K562 (cell line): ENCODE measurements at regions not wholly inside any gene's neighbourhood (a gene's known extent, or its start where the extent isn't known, plus 50 kb on each side); places are given as distances from the start of the nearest gene placed in this dataset.

ENCODE experiments used
- BHLHE40 ChIP-seq: IDR thresholded peaks from 2 replicates; pipeline ENCODE4 v1.6.1; 2011; ENCODE audit warnings: low read length, improper control_type of control experiment
- GABPA ChIP-seq: fragments of 200-800 bp; sonication (Bioruptor generic); conservative IDR thresholded peaks from 2 replicates; pipeline ENCODE4 v1.6.1; 2016; ENCODE audit warnings: low read depth, missing genetic modification characterization, missing compliant biosample characterization
- JUN ChIP-seq, 2 experiments: sonication (generic) in 1 of 2; formaldehyde crosslinking in 1 of 2; IDR thresholded peaks; 2 replicates each; pipeline versions ENCODE4 v1.6.1 to v1.8.0; 2012 to 2022; ENCODE audit warnings: borderline replicate concordance in 2 of 2, mild to moderate bottlenecking in 2 of 2, improper control_type of control experiment in 1 of 2, low read depth in 1 of 2, low read length in 1 of 2, missing genetic modification reagents in 1 of 2
- NCOA2 ChIP-seq, 2 experiments: fragments of 450-650 bp; IDR thresholded peaks; 2 replicates each; pipeline ENCODE4 v1.6.1; 2018; ENCODE audit warnings: mild to moderate bottlenecking in 2 of 2, moderate library complexity in 1 of 2; ENCODE audit not compliant: partially characterized antibody in 2 of 2
- POLR2AphosphoS2 ChIP-seq: IDR thresholded peaks from 2 replicates; pipeline ENCODE4 v1.6.1; 2012; ENCODE audit warnings: low read length, improper control_type of control experiment
- SIN3B ChIP-seq: fragments of 450-650 bp; IDR thresholded peaks from 2 replicates; pipeline ENCODE4 v1.6.1; 2017; ENCODE audit warnings: low read depth, mild to moderate bottlenecking, moderate library complexity
- ZNF274 ChIP-seq: IDR thresholded peaks from 2 replicates; pipeline ENCODE4 v1.6.1; 2011; ENCODE audit warnings: low read depth, mild to moderate bottlenecking, low read length, moderate library complexity, borderline replicate concordance
- TF ChIP-seq, protein P1 (sequence below), 3 experiments: IDR thresholded peaks in 2 of 3; conservative IDR thresholded peaks in 1 of 3; 2 replicates each; pipeline ENCODE4 v1.5.1; 2011 to 2012; ENCODE audit warnings: low read length in 3 of 3, mild to moderate bottlenecking in 3 of 3, control low read depth in 2 of 3, improper control_type of control experiment in 1 of 3, inconsistent platforms in 1 of 3, low read depth in 1 of 3, mixed read lengths in 1 of 3, moderate library complexity in 1 of 3; ENCODE audit not compliant: insufficient read depth in 2 of 3
- TF ChIP-seq, protein P2 (sequence below), 3 experiments: fragments of 200-800 bp in 1 of 3; sonication (Bioruptor generic) in 1 of 3; sonication (generic) in 1 of 3; formaldehyde crosslinking in 1 of 3; IDR thresholded peaks; 2 replicates each; pipeline versions ENCODE4 v1.6.1 to v1.8.0; 2016 to 2022; ENCODE audit warnings: mild to moderate bottlenecking in 2 of 3, missing compliant biosample characterization in 2 of 3, missing genetic modification characterization in 2 of 3, missing genetic modification reagents in 1 of 3

DNA sequence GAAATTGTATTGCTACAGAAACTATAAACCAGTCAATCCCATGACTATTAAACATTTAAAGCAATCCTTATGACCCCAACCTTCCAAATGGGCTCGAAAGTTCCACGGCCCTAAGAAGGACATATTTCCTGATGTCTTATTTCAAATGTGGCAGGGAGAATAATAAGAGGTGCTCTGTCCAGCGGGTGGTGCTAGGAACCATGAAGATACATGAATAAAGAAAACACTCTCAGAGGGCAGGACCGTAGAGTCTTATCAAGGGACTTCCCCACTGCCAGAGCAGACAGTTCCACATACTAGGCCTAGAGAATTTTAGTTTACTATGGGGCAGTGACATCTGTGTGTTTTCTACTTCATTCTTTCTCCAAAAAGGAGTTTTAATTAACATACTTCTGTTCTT, 187.1 kb upstream of the PIK3C3 start:
- no peak for TF ChIP-seq GABPA
- TF ChIP-seq SIN3B, result no peak
- no peak for TF ChIP-seq JUN (IDR thresholded peaks at IDR 0.05; ENCODE audit: borderline replicate concordance, low read depth, low read length)
- no peak for TF ChIP-seq JUN (CRISPR knock-in tag; IDR thresholded peaks at IDR 0.05; ENCODE audit: borderline replicate concordance)
- TF ChIP-seq, protein P1, sequence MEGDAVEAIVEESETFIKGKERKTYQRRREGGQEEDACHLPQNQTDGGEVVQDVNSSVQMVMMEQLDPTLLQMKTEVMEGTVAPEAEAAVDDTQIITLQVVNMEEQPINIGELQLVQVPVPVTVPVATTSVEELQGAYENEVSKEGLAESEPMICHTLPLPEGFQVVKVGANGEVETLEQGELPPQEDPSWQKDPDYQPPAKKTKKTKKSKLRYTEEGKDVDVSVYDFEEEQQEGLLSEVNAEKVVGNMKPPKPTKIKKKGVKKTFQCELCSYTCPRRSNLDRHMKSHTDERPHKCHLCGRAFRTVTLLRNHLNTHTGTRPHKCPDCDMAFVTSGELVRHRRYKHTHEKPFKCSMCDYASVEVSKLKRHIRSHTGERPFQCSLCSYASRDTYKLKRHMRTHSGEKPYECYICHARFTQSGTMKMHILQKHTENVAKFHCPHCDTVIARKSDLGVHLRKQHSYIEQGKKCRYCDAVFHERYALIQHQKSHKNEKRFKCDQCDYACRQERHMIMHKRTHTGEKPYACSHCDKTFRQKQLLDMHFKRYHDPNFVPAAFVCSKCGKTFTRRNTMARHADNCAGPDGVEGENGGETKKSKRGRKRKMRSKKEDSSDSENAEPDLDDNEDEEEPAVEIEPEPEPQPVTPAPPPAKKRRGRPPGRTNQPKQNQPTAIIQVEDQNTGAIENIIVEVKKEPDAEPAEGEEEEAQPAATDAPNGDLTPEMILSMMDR (IDR thresholded peaks at IDR 0.05 in 2 of 3, conservative IDR thresholded peaks at IDR 0.05 in 1 of 3; ENCODE audit: insufficient read depth in 2 of 3, low read depth in 1 of 3, low read length in 3 of 3), result no peak
- TF ChIP-seq NCOA2 (IDR thresholded peaks at IDR 0.05; ENCODE audit: partially characterized antibody in 2 of 2), result no peak
- TF ChIP-seq BHLHE40, result no peak
- TF ChIP-seq, protein P2, sequence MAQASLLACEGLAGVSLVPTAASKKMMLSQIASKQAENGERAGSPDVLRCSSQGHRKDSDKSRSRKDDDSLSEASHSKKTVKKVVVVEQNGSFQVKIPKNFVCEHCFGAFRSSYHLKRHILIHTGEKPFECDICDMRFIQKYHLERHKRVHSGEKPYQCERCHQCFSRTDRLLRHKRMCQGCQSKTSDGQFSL (CRISPR knock-in tag; IDR thresholded peaks at IDR 0.05), result no peak
- TF ChIP-seq, protein P2 (tag; IDR thresholded peaks at IDR 0.05), result no peak
- TF ChIP-seq ZNF274, result no peak
- TF ChIP-seq POLR2AphosphoS2, result no peak
